SU-DHL-6 (cell line): ENCODE measurements at regions not wholly inside any gene's neighbourhood (a gene's known extent, or its start where the extent isn't known, plus 50 kb on each side); places are given as distances from the start of the nearest gene placed in this dataset.

Experiments used
- H2AFZ ChIP-seq: fragments of 200-600 bp; sonication (generic); 2 replicates; pipeline ENCODE4 v1.6.1; 2014; ENCODE audit warnings: low read depth, mild to moderate bottlenecking, moderate library complexity, mixed read lengths, antibody characterized with exemption, low read length; ENCODE audit not compliant: severe bottlenecking
- H3F3A ChIP-seq: fragments of 200-600 bp; shearing (Covaris generic); 2 replicates; pipeline ENCODE4 v1.6.0; 2016; ENCODE audit warnings: antibody characterized with exemption, mild to moderate bottlenecking; ENCODE audit not compliant: insufficient read depth
- H3K27ac ChIP-seq: fragments of 200-600 bp; sonication (generic); 2 replicates; pipeline ENCODE4 v1.5.1; 2016; ENCODE audit warnings: low read depth, mild to moderate bottlenecking, low read length, moderate library complexity, mixed read lengths
- H3K27me3 ChIP-seq: fragments of 200-600 bp; sonication (generic), shearing (Covaris generic); 2 replicates; pipeline ENCODE4 v1.6.0; 2014; ENCODE audit warnings: mild to moderate bottlenecking, low read length
- H3K36me3 ChIP-seq: fragments of 200-600 bp; sonication (generic); 2 replicates; pipeline ENCODE4 v1.6.1; 2014; ENCODE audit warnings: mild to moderate bottlenecking, low read length, mixed read lengths
- H3K4me2 ChIP-seq: fragments of 300-600, 200-600 bp; shearing (Covaris generic), sonication (generic); 2 replicates; pipeline ENCODE4 v1.6.0; 2014; ENCODE audit warnings: low read length, low read depth, mild to moderate bottlenecking; ENCODE audit not compliant: poor library complexity, severe bottlenecking
- H3K4me3 ChIP-seq: fragments of 200-600 bp; sonication (generic); 2 replicates; pipeline ENCODE4 v1.5.1; 2014; ENCODE audit warnings: antibody characterized with exemption, low read length, mild to moderate bottlenecking, mixed read lengths; ENCODE audit not compliant: insufficient read depth, poor library complexity, severe bottlenecking
- H3K79me2 ChIP-seq: fragments of 200-600 bp; sonication (generic); 2 replicates; pipeline ENCODE4 v1.6.1; 2014; ENCODE audit warnings: mild to moderate bottlenecking, low read length, moderate library complexity; ENCODE audit not compliant: insufficient read depth
- H3K9ac ChIP-seq: fragments of 200-600 bp; sonication (generic); 2 replicates; pipeline ENCODE4 v1.7.0; 2014; ENCODE audit warnings: mild to moderate bottlenecking, low read length
- H3K9me2 ChIP-seq: fragments of 200-600 bp; sonication (generic); replicated peaks from 2 replicates; pipeline ENCODE4 v1.6.1; 2014; ENCODE audit warnings: low read length; ENCODE audit not compliant: insufficient read depth
- H3K9me3 ChIP-seq: fragments of 200-600 bp; sonication (generic); 2 replicates; pipeline ENCODE4 v1.6.1; 2014; ENCODE audit warnings: low read length, mixed read lengths; ENCODE audit not compliant: insufficient read depth
- H4K20me1 ChIP-seq: fragments of 200-600 bp; sonication (generic); 2 replicates; pipeline ENCODE4 v1.6.1; 2014; ENCODE audit warnings: low read depth, mild to moderate bottlenecking, antibody characterized with exemption, low read length, moderate library complexity, mixed read lengths
- EZH2phosphoT487 ChIP-seq: fragments of 200-600 bp; sonication (generic), shearing (Covaris generic); conservative IDR thresholded peaks from 2 replicates; pipeline ENCODE4 v1.6.1; 2018; ENCODE audit warnings: mild to moderate bottlenecking, antibody characterized with exemption, low read length, moderate library complexity, mixed read lengths
- TF ChIP-seq, protein P1 (sequence below): fragments of 200-600 bp; sonication (generic); IDR thresholded peaks from one replicate; pipeline ENCODE4 v1.5.1; 2017; ENCODE audit warnings: antibody characterized with exemption, mild to moderate bottlenecking, low read length, moderate library complexity; ENCODE audit not compliant: insufficient read depth, poor library complexity, severe bottlenecking

DNA sequence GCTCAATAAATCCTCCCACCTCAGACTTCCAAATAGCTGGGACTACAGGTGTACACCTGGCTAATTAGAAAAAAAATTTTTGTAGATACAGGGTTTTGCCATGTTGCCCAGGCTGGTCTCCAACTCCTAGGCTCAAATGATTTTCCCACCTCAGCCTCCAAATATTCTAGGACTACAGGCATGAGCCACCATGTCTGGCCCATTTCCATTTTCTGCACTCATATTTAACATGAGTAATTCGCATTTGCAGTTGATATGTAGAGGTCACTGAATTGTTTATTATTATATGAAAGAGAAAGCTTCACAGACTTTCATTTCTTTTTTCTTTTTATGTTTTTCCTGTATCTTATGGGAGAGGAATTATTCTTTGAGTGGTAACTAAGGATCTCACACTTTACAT lies 492.7 kb downstream of the CNTN3 start:
- H3K27ac ChIP-seq = no peak overlapping the region
- no peaks in the 10 kb centered on the region for H3K27me3 ChIP-seq
- H3K36me3 ChIP-seq = no peaks in the 10 kb centered on the region
- H3K9ac ChIP-seq = no peak overlapping the region
- H4K20me1 ChIP-seq = no peaks in the 10 kb centered on the region
- H3K4me3 ChIP-seq = no peak overlapping the region
- H3F3A ChIP-seq = no peaks in the 10 kb centered on the region
- no peaks in the 10 kb centered on the region for H3K79me2 ChIP-seq
- no peaks in the 10 kb centered on the region for H3K9me3 ChIP-seq
- no peaks in the 10 kb centered on the region for H3K9me2 ChIP-seq
- TF ChIP-seq EZH2phosphoT487 = no peak
- TF ChIP-seq, protein P1, sequence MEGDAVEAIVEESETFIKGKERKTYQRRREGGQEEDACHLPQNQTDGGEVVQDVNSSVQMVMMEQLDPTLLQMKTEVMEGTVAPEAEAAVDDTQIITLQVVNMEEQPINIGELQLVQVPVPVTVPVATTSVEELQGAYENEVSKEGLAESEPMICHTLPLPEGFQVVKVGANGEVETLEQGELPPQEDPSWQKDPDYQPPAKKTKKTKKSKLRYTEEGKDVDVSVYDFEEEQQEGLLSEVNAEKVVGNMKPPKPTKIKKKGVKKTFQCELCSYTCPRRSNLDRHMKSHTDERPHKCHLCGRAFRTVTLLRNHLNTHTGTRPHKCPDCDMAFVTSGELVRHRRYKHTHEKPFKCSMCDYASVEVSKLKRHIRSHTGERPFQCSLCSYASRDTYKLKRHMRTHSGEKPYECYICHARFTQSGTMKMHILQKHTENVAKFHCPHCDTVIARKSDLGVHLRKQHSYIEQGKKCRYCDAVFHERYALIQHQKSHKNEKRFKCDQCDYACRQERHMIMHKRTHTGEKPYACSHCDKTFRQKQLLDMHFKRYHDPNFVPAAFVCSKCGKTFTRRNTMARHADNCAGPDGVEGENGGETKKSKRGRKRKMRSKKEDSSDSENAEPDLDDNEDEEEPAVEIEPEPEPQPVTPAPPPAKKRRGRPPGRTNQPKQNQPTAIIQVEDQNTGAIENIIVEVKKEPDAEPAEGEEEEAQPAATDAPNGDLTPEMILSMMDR = no peak
- no peak overlapping the region for H2AFZ ChIP-seq
- H3K4me2 ChIP-seq = no peak overlapping the region

DNA sequence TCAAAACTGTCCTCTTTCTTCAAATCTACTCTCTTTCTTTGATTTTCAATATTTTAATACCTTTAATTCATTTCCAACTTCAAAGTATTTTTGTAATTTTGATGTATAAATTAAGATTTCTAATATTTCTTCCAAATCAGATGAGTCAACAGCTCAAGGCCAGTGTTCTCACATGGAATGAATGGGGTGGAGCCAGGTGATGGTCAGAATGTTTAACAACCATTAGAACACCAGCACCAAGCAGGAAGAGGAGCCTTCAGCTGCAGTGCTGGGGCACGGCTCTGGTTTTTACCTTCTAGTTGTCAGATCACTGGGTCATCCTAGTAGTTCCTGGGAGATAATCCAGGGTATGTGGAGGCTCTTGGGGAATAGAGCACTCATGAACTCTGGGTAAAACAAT lies 494.5 kb upstream of the PDZRN3 start:
- no peaks in the 10 kb centered on the region for H3K9me3 ChIP-seq
- no peaks in the 10 kb centered on the region for H3K36me3 ChIP-seq
- no peaks in the 10 kb centered on the region for H3K79me2 ChIP-seq
- H3K27me3 ChIP-seq = no peaks in the 10 kb centered on the region
- no peaks in the 10 kb centered on the region for H3F3A ChIP-seq
- no peaks in the 10 kb centered on the region for H3K9me2 ChIP-seq
- no peak overlapping the region for H3K27ac ChIP-seq
- no peak overlapping the region for H2AFZ ChIP-seq
- no peaks in the 10 kb centered on the region for H4K20me1 ChIP-seq
- no peak overlapping the region for H3K9ac ChIP-seq
- H3K4me2 ChIP-seq = no peak overlapping the region
- TF ChIP-seq EZH2phosphoT487 = no peak
- TF ChIP-seq, protein P1 = no peak
- no peak overlapping the region for H3K4me3 ChIP-seq

DNA sequence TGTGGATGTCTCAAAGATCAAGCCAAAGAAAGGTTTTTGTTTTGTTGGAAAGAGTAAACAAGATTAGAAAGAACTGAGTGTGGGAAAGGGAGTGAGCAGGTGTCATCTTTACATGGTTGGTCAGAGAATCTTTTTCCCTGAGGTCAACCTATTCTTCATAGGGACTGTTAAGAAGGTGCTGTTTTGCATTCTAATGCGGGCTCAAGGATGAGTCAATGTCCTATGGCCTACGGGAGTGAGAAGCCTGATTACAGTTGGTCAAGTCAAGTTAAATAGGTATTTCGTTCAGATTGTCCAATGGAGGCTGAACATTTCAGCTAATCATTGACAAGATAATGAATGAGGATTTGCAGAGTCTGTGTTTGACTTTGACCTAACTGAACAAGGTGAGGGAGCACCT lies 491.2 kb upstream of the PDZRN3 start:
- Histone ChIP-seq H3K36me3 (no peaks in the 10 kb centered on the region), H3K4me3 (no peak overlapping the region), H3K27ac (no peak overlapping the region), H3K9me3 (no peaks in the 10 kb centered on the region), H3K27me3 (no peaks in the 10 kb centered on the region), H3K4me2 (no peak overlapping the region), H3F3A (no peaks in the 10 kb centered on the region), H3K9ac (no peak overlapping the region), H3K9me2 (no peaks in the 10 kb centered on the region), H4K20me1 (no peaks in the 10 kb centered on the region), H3K79me2 (no peaks in the 10 kb centered on the region), H2AFZ (no peak overlapping the region)
- TF ChIP-seq EZH2phosphoT487 = no peak
- TF ChIP-seq, protein P1 = no peak
